NB4 (cell line): ENCODE measurements at regions not wholly inside any gene's neighbourhood (a gene's known extent, or its start where the extent isn't known, plus 50 kb on each side); places are given as distances from the start of the nearest gene placed in this dataset.
"Not testable (repeated sequence)": the region's sequence is repeated elsewhere in the genome, so short reads cannot be mapped to it uniquely, and the experiment has no call there.

Source experiments
- DNase-seq: peaks from one replicate; pipeline ENCODE4 v3.0.0; 2010; ENCODE audit warnings: low read depth
- H3K4me3 ChIP-seq: one replicate; pipeline ENCODE4 v1.5.1; 2011; ENCODE audit warnings: mild to moderate bottlenecking, low read depth, low read length, moderate library complexity
- CTCF ChIP-seq: IDR thresholded peaks from one replicate; pipeline ENCODE4 v1.5.1; 2012; ENCODE audit warnings: low read depth, low read length
- MAX ChIP-seq: IDR thresholded peaks from 2 replicates; pipeline ENCODE4 v1.6.1; 2011; ENCODE audit warnings: low read depth, low read length
- MYC ChIP-seq: IDR thresholded peaks from 2 replicates; pipeline ENCODE4 v1.6.1; 2011; ENCODE audit warnings: low read depth, low read length
- POLR2A ChIP-seq: IDR thresholded peaks from 2 replicates; pipeline ENCODE4 v1.6.1; 2011; ENCODE audit warnings: mild to moderate bottlenecking; ENCODE audit not compliant: insufficient read length; ENCODE audit errors: extremely low read depth

GRCh38 chr6:37078814-37079213 lies 73.4 kb downstream of the FGD2 start:
- H3K4me3 ChIP-seq, result no peak overlapping the region
- TF ChIP-seq CTCF, result no peak
- no peak for TF ChIP-seq POLR2A
- TF ChIP-seq MYC, result no peak
- no peak for TF ChIP-seq MAX
- DNase-seq, result no peak

GRCh38 chr6:37081042-37081607 lies 75.7 kb downstream of the FGD2 start:
- TF ChIP-seq CTCF (no peak), POLR2A (no peak)
- no peak for DNase-seq
- no peak overlapping the region for H3K4me3 ChIP-seq

GRCh38 chr6:37082390-37083130 lies 77.1 kb downstream of the FGD2 start:
- TF ChIP-seq MAX (no peak), MYC (no peak), POLR2A (no peak), CTCF (no peak)
- no peak for DNase-seq
- H3K4me3 ChIP-seq, result no peak overlapping the region

GRCh38 chr6:37083243-37084138 lies 78.0 kb downstream of the FGD2 start:
- DNase-seq, result peak; percentile 99
- no peak overlapping the region for H3K4me3 ChIP-seq
- no peak for TF ChIP-seq CTCF
- peak; percentile 91 for TF ChIP-seq MAX
- peak; percentile 83 for TF ChIP-seq MYC

- DNase-seq, result peak; percentile 20
Measured at GRCh38 chr6:37084665-37085064, 79.2 kb downstream of the FGD2 start.

GRCh38 chr6:37085198-37085597 lies 79.7 kb downstream of the FGD2 start:
- DNase-seq, result no peak
- H3K4me3 ChIP-seq, result no peak overlapping the region
- no peak for TF ChIP-seq CTCF
- TF ChIP-seq MAX, result no peak
- TF ChIP-seq POLR2A, result no peak
- TF ChIP-seq MYC, result no peak

More at GRCh38 chr6:37084665-37085064, 79.2 kb downstream of the FGD2 start:
- H3K4me3 ChIP-seq, result not testable (repeated sequence)
